ENCODE measurements at regions not wholly inside any gene's neighbourhood (a gene's known extent, or its start where the extent isn't known, plus 50 kb on each side); places are given as distances from the start of the nearest gene placed in this dataset.

DNA sequence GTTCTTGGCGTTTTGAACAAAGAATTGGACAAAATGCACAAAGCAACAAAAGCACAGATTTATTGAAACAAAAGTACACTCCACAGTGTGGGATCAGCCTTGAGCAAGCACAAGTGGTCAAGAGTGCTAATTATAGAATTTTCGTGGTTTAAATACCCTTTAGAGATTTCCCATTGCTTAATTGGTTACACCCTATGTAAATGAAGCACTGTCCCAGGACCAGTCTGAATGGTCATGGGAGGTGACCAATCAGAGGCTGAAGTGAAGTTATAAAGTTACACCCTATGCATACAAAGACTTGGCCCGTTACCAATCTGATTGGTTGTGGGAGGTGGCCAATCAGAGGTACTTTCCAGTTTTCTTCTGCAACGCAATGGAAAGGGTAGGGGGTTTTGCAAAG, 223.6 kb downstream of the CENPF start:
- Histone ChIP-seq H3K4me2 (ENCODE audit: low read depth, low read length) (no peak overlapping the region), H3K4me3 (replicated peaks in 1 of 3; ENCODE audit: insufficient read depth in 1 of 3, low read depth in 2 of 3, low read length in 3 of 3) (no peak overlapping the region), H3K36me3 (replicated peaks in 1 of 2; ENCODE audit: control insufficient read depth in 1 of 2, insufficient read depth in 2 of 2, low read length in 2 of 2) (no peaks in the 10 kb centered on the region), H3K27ac (ENCODE audit: extremely low read length, insufficient read depth, low read length) (no peak overlapping the region), H3K27me3 (ENCODE audit: control insufficient read depth in 1 of 2, insufficient read depth in 2 of 2, low read length in 2 of 2) (no peaks in the 10 kb centered on the region), H4K20me1 (ENCODE audit: insufficient read depth, low read length) (no peaks in the 10 kb centered on the region), H3K9ac (ENCODE audit: insufficient read depth, low read depth, low read length) (no peak overlapping the region), H3K4me1 (ENCODE audit: insufficient read depth, low read length) (peaks cover 6% of the 10 kb centered on the region; the same call in 1 of the 2 replicates), H3K79me2 (ENCODE audit: insufficient read depth, low read length) (no peaks in the 10 kb centered on the region), H2AFZ (ENCODE audit: low read length) (no peak overlapping the region), H3K9me3 (ENCODE audit: low read length) (no peaks in the 10 kb centered on the region)
- 19% methylated on average over 4 of the region's 4 CpGs for WGBS (ENCODE audit: low lambda C conversion rate)
- intact Hi-C loops (cut with micrococcal nuclease; ENCODE audit: unreplicated experiment) (no loop called here), in situ Hi-C loops (cut with HindIII; ENCODE audit: extremely low pct_ligation_motif_present, low pct_unique_long_range_greater_than_20kb) (no loop called here)
- POLR2A ChIA-PET, result no interaction called here
- no TSS peak for BruUV-seq (replicated peaks)
- DNase-seq (ENCODE audit: low spot score) (no peak), FAIRE-seq (no peak), ATAC-seq (no peak)
- CTCF ChIA-PET (ENCODE audit: low intra/inter-chr PET ratio, low total read pairs), result no interaction called here
- TF ChIP-seq ZNF292 (CRISPR knock-in tag; IDR thresholded peaks at IDR 0.05; ENCODE audit: borderline replicate concordance, low read depth) (no peak), MATR3 (CRISPR knock-in tag; IDR thresholded peaks at IDR 0.05) (no peak), FOXA3 (CRISPR knock-in tag; IDR thresholded peaks at IDR 0.05) (no peak), FIP1L1 (IDR thresholded peaks at IDR 0.05; ENCODE audit: borderline replicate concordance, insufficient read depth, low read depth, low read length) (no peak), ZNF24 (IDR thresholded peaks at IDR 0.05) (no peak), ZNF326 (CRISPR knock-in tag; IDR thresholded peaks at IDR 0.05; ENCODE audit: borderline replicate concordance) (no peak), KLF9 (CRISPR knock-in tag; IDR thresholded peaks at IDR 0.05; ENCODE audit: low read depth) (no peak), PLRG1 (conservative IDR thresholded peaks at IDR 0.05) (no peak), RFXANK (CRISPR knock-in tag; IDR thresholded peaks at IDR 0.05) (no peak), ZNF205 (CRISPR knock-in tag; IDR thresholded peaks at IDR 0.05) (no peak), PCBP2 (optimal IDR thresholded peaks at IDR 0.05; ENCODE audit: low read depth, low read length, poor library complexity, severe bottlenecking) (no peak)
- TF ChIP-seq, protein P1, sequence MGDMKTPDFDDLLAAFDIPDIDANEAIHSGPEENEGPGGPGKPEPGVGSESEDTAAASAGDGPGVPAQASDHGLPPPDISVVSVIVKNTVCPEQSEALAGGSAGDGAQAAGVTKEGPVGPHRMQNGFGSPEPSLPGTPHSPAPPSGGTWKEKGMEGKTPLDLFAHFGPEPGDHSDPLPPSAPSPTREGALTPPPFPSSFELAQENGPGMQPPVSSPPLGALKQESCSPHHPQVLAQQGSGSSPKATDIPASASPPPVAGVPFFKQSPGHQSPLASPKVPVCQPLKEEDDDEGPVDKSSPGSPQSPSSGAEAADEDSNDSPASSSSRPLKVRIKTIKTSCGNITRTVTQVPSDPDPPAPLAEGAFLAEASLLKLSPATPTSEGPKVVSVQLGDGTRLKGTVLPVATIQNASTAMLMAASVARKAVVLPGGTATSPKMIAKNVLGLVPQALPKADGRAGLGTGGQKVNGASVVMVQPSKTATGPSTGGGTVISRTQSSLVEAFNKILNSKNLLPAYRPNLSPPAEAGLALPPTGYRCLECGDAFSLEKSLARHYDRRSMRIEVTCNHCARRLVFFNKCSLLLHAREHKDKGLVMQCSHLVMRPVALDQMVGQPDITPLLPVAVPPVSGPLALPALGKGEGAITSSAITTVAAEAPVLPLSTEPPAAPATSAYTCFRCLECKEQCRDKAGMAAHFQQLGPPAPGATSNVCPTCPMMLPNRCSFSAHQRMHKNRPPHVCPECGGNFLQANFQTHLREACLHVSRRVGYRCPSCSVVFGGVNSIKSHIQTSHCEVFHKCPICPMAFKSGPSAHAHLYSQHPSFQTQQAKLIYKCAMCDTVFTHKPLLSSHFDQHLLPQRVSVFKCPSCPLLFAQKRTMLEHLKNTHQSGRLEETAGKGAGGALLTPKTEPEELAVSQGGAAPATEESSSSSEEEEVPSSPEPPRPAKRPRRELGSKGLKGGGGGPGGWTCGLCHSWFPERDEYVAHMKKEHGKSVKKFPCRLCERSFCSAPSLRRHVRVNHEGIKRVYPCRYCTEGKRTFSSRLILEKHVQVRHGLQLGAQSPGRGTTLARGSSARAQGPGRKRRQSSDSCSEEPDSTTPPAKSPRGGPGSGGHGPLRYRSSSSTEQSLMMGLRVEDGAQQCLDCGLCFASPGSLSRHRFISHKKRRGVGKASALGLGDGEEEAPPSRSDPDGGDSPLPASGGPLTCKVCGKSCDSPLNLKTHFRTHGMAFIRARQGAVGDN (CRISPR knock-in tag; IDR thresholded peaks at IDR 0.05), result no peak
- TF ChIP-seq, protein P2, sequence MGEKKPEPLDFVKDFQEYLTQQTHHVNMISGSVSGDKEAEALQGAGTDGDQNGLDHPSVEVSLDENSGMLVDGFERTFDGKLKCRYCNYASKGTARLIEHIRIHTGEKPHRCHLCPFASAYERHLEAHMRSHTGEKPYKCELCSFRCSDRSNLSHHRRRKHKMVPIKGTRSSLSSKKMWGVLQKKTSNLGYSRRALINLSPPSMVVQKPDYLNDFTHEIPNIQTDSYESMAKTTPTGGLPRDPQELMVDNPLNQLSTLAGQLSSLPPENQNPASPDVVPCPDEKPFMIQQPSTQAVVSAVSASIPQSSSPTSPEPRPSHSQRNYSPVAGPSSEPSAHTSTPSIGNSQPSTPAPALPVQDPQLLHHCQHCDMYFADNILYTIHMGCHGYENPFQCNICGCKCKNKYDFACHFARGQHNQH (CRISPR knock-in tag; IDR thresholded peaks at IDR 0.05), result no peak
- TF ChIP-seq, protein P3, sequence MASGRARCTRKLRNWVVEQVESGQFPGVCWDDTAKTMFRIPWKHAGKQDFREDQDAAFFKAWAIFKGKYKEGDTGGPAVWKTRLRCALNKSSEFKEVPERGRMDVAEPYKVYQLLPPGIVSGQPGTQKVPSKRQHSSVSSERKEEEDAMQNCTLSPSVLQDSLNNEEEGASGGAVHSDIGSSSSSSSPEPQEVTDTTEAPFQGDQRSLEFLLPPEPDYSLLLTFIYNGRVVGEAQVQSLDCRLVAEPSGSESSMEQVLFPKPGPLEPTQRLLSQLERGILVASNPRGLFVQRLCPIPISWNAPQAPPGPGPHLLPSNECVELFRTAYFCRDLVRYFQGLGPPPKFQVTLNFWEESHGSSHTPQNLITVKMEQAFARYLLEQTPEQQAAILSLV (CRISPR knock-in tag; IDR thresholded peaks at IDR 0.05; ENCODE audit: borderline replicate concordance), result no peak
- TF ChIP-seq, protein P4, sequence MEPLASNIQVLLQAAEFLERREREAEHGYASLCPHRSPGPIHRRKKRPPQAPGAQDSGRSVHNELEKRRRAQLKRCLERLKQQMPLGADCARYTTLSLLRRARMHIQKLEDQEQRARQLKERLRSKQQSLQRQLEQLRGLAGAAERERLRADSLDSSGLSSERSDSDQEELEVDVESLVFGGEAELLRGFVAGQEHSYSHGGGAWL (CRISPR knock-in tag; IDR thresholded peaks at IDR 0.05), result no peak
- TF ChIP-seq, protein P5, sequence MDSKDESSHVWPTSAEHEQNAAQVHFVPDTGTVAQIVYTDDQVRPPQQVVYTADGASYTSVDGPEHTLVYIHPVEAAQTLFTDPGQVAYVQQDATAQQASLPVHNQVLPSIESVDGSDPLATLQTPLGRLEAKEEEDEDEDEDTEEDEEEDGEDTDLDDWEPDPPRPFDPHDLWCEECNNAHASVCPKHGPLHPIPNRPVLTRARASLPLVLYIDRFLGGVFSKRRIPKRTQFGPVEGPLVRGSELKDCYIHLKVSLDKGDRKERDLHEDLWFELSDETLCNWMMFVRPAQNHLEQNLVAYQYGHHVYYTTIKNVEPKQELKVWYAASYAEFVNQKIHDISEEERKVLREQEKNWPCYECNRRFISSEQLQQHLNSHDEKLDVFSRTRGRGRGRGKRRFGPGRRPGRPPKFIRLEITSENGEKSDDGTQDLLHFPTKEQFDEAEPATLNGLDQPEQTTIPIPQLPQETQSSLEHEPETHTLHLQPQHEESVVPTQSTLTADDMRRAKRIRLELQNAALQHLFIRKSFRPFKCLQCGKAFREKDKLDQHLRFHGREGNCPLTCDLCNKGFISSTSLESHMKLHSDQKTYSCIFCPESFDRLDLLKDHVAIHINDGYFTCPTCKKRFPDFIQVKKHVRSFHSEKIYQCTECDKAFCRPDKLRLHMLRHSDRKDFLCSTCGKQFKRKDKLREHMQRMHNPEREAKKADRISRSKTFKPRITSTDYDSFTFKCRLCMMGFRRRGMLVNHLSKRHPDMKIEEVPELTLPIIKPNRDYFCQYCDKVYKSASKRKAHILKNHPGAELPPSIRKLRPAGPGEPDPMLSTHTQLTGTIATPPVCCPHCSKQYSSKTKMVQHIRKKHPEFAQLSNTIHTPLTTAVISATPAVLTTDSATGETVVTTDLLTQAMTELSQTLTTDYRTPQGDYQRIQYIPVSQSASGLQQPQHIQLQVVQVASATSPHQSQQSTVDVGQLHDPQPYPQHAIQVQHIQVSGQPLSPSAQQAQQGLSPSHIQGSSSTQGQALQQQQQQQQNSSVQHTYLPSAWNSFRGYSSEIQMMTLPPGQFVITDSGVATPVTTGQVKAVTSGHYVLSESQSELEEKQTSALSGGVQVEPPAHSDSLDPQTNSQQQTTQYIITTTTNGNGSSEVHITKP (CRISPR knock-in tag; IDR thresholded peaks at IDR 0.05; ENCODE audit: low read depth), result no peak

Measured in HepG2 (cell line).